HEK293 (cell line): ENCODE measurements at regions not wholly inside any gene's neighbourhood (a gene's known extent, or its start where the extent isn't known, plus 50 kb on each side); places are given as distances from the start of the nearest gene placed in this dataset.

Experiments used
- CTCF ChIP-seq: fragments of 450-650 bp; formaldehyde crosslinking; IDR thresholded peaks from 2 replicates; pipeline ENCODE4 v1.5.1; 2016; ENCODE audit warnings: missing biosample characterization, missing genetic modification characterization
- KLF16 ChIP-seq: fragments of 450-650 bp; formaldehyde crosslinking; IDR thresholded peaks from 2 replicates; pipeline ENCODE4 v1.5.1; 2017; ENCODE audit warnings: missing biosample characterization, missing genetic modification characterization
- MZF1 ChIP-seq: fragments of 450-650 bp; formaldehyde crosslinking; IDR thresholded peaks from 2 replicates; pipeline ENCODE4 v1.5.1; 2017; ENCODE audit warnings: missing biosample characterization, missing genetic modification characterization, borderline replicate concordance
- PRDM10 ChIP-seq: fragments of 450-650 bp; formaldehyde crosslinking; IDR thresholded peaks from 2 replicates; pipeline ENCODE4 v1.5.1; 2016; ENCODE audit warnings: missing biosample characterization, missing genetic modification characterization
- YY1 ChIP-seq: fragments of 450-650 bp; formaldehyde crosslinking; IDR thresholded peaks from 2 replicates; pipeline ENCODE4 v1.5.1; 2018; ENCODE audit warnings: missing biosample characterization, missing genetic modification characterization
- ZNF350 ChIP-seq: fragments of 450-650 bp; formaldehyde crosslinking; IDR thresholded peaks from 2 replicates; pipeline ENCODE4 v1.5.0; 2017; ENCODE audit warnings: missing biosample characterization, mild to moderate bottlenecking, missing genetic modification characterization
- ZNF747 ChIP-seq: fragments of 450-650 bp; formaldehyde crosslinking; IDR thresholded peaks from 2 replicates; pipeline ENCODE4 v1.5.1; 2016; ENCODE audit warnings: missing biosample characterization, missing genetic modification characterization
- ZNF776 ChIP-seq: fragments of 450-650 bp; formaldehyde crosslinking; IDR thresholded peaks from 2 replicates; pipeline ENCODE4 v1.5.0; 2017; ENCODE audit warnings: missing biosample characterization, missing genetic modification characterization, borderline replicate concordance
- ZNF777 ChIP-seq: fragments of 450-650 bp; formaldehyde crosslinking; IDR thresholded peaks from 2 replicates; pipeline ENCODE4 v1.5.1; 2017; ENCODE audit warnings: missing biosample characterization, missing genetic modification characterization, borderline replicate concordance
- ZSCAN30 ChIP-seq: fragments of 450-650 bp; IDR thresholded peaks from 2 replicates; pipeline ENCODE4 v1.5.1; 2018; ENCODE audit warnings: missing biosample characterization, mild to moderate bottlenecking, missing genetic modification characterization, moderate library complexity

- no peak for TF ChIP-seq CTCF (tag by site-specific recombination)
- no peak for TF ChIP-seq MZF1 (tag by site-specific recombination)
- TF ChIP-seq ZSCAN30 (tag by site-specific recombination) = no peak
- TF ChIP-seq KLF16 = no peak
- no peak for TF ChIP-seq ZNF747 (tag by site-specific recombination)
- no peak for TF ChIP-seq ZNF350 (tag by site-specific recombination)
- no peak for TF ChIP-seq ZNF776 (tag by site-specific recombination)
- no peak for TF ChIP-seq PRDM10 (tag by site-specific recombination)
- no peak for TF ChIP-seq YY1
- no peak for TF ChIP-seq ZNF777 (tag by site-specific recombination)
Measured at GRCh38 chr17:71485426-71485825, 635.4 kb upstream of the SOX9 start.
